Thoracic aorta (tissue), 2 donors: ENCODE measurements at regions not wholly inside any gene's neighbourhood (a gene's known extent, or its start where the extent isn't known, plus 50 kb on each side); places are given as distances from the start of the nearest gene placed in this dataset.

ENCODE experiments used
- ATAC-seq: fragments of 150-250 bp; one replicate; pipeline ENCODE4 v1.8.0; 2017; ENCODE audit warnings: low read depth; ENCODE audit not compliant: insufficient number of reproducible peaks, low FRiP score
- DNase-seq: peaks from one replicate; pipeline ENCODE4 v3.0.0-alpha.2; 2020; ENCODE audit warnings: low spot score
- H3K27ac ChIP-seq, 2 donors: fragments of 200-600 bp; sonication (generic); 1 replicate in 1 of 2; 2 replicates in 1 of 2; pipeline ENCODE4 v1.5.1; 2016; ENCODE audit warnings: mild to moderate bottlenecking in 2 of 2, moderate library complexity in 2 of 2
- H3K27me3 ChIP-seq: fragments of 200-600 bp; sonication (generic); replicated peaks from 2 replicates; pipeline ENCODE4 v1.6.0; 2016; ENCODE audit warnings: mild to moderate bottlenecking; ENCODE audit not compliant: insufficient read depth
- H3K36me3 ChIP-seq: fragments of 200-600 bp; sonication (generic); one replicate; pipeline ENCODE4 v1.5.1; 2016
- H3K4me1 ChIP-seq, 2 donors: fragments of 200-600 bp; sonication (generic); 1 replicate in 1 of 2; 2 replicates in 1 of 2; pipeline versions ENCODE4 v1.5.1 to v1.6.0; 2016; ENCODE audit warnings: low read depth in 2 of 2, mild to moderate bottlenecking in 1 of 2; ENCODE audit not compliant: control insufficient read depth in 1 of 2
- H3K4me3 ChIP-seq: fragments of 200-600 bp; sonication (generic); 2 replicates; pipeline ENCODE4 v1.5.1; 2016; ENCODE audit warnings: mild to moderate bottlenecking
- H3K9me3 ChIP-seq: fragments of 200-600 bp; sonication (generic); 2 replicates; pipeline ENCODE4 v1.5.1; 2016
- CTCF ChIP-seq: fragments of 200-600 bp; sonication (generic); IDR thresholded peaks from one replicate; pipeline ENCODE4 v1.5.1; 2019; ENCODE audit warnings: antibody characterized with exemption

- DNase-seq: no peak
- no peak overlapping the region for H3K27ac ChIP-seq
- no peak for TF ChIP-seq CTCF
- no peaks in the 10 kb centered on the region for H3K9me3 ChIP-seq
- H3K27me3 ChIP-seq: no peaks in the 10 kb centered on the region
- ATAC-seq: no peak
- no peaks in the 10 kb centered on the region for H3K4me1 ChIP-seq
- no peaks in the 10 kb centered on the region for H3K36me3 ChIP-seq
- no peak overlapping the region for H3K4me3 ChIP-seq
Observed at GRCh38 chr2:167381349-167381748, 493.1 kb downstream of the XIRP2 start.

- ATAC-seq (no peak), DNase-seq (no peak)
- Histone ChIP-seq H3K9me3 (no peaks in the 10 kb centered on the region), H3K36me3 (no peaks in the 10 kb centered on the region), H3K27me3 (no peaks in the 10 kb centered on the region), H3K4me3 (no peak overlapping the region), H3K27ac (no peak overlapping the region), H3K4me1 (no peaks in the 10 kb centered on the region)
- no peak for TF ChIP-seq CTCF
Observed at GRCh38 chr2:167380555-167380954, 492.3 kb downstream of the XIRP2 start.

- Histone ChIP-seq H3K27ac (no peak overlapping the region), H3K27me3 (no peaks in the 10 kb centered on the region), H3K4me3 (no peak overlapping the region), H3K9me3 (no peaks in the 10 kb centered on the region), H3K4me1 (no peaks in the 10 kb centered on the region), H3K36me3 (no peaks in the 10 kb centered on the region)
- DNase-seq (no peak), ATAC-seq (no peak)
- TF ChIP-seq CTCF: no peak
Observed at GRCh38 chr2:167380094-167380493, 491.8 kb downstream of the XIRP2 start.

DNA sequence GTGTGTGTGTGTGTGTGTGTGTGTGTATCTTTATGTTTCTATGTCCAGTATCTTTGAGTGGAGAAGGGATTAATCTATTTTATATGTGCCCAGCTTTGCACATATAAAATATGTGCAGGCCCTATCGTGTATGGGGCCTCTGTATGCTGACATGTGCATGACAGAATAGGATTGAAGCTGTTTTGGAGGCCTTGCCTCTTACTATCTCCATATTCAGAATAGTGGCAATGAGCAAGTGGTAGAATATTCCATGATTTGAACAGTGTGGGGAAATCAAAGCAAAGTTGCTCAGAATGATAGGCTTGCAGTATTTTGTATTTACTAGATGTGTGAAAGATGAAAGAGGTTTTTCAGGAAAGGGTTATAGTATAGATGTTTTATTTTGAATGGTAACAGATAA, 480.8 kb downstream of the XIRP2 start:
- H3K27ac ChIP-seq: no peak overlapping the region
- no peaks in the 10 kb centered on the region for H3K4me1 ChIP-seq
- H3K27me3 ChIP-seq: no peaks in the 10 kb centered on the region
- H3K36me3 ChIP-seq: no peaks in the 10 kb centered on the region
- no peak overlapping the region for H3K4me3 ChIP-seq
- TF ChIP-seq CTCF: no peak
- no peak for DNase-seq
- no peaks in the 10 kb centered on the region for H3K9me3 ChIP-seq
- ATAC-seq: no peak

- ATAC-seq (no peak), DNase-seq (no peak)
- H3K27me3 ChIP-seq: no peaks in the 10 kb centered on the region
Observed at GRCh38 chr2:167368371-167368770, 480.1 kb downstream of the XIRP2 start.

More at GRCh38 chr2:167368371-167368770, 480.1 kb downstream of the XIRP2 start:
- H3K4me3 ChIP-seq: no peak overlapping the region
- H3K9me3 ChIP-seq: no peaks in the 10 kb centered on the region
- no peaks in the 10 kb centered on the region for H3K36me3 ChIP-seq
- no peaks in the 10 kb centered on the region for H3K4me1 ChIP-seq
- no peak for TF ChIP-seq CTCF
- no peak overlapping the region for H3K27ac ChIP-seq
